ENCODE measurements at regions not wholly inside any gene's neighbourhood (a gene's known extent, or its start where the extent isn't known, plus 50 kb on each side); places are given as distances from the start of the nearest gene placed in this dataset.

DNA sequence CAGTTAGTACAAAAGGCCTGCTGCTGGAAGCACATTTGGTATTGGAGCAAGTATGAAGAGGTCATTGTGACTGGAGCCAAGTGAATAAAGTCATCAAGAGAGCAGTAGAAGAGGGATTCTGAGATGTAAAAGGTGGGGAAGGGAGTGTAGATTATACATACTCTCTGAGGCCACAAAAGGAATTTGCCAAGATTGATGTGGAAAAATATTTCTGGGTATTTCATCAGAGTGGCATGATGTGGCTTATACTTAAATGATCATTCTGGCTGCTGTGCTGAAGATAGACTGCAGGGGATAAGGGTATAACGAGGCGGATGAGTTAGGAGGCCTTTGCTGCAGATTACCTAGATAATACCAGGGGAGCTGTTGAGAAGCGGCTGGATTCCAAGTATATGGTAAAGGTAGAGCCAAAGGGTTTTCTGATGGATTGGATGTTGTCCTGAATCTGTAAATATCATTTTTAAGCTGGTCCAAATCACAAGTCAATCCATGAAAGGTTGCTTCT is 231.8 kb upstream of the AGA start:
- DNase-seq, result no peak
- Mint-ChIP-seq H3K4me1 (ENCODE audit: low read depth in 2 of 2) (no peaks in the 10 kb centered on the region), H3K4me3 (no peak overlapping the region), H3K36me3 (ENCODE audit: insufficient read depth) (no peaks in the 10 kb centered on the region), H3K9me3 (peaks cover 0 to 3% of the 10 kb centered on the region in 2 donors), H3K27me3 (no peaks in the 10 kb centered on the region), H3K27ac (no peak overlapping the region)
- ATAC-seq (replicated peaks), result no peak

DNA sequence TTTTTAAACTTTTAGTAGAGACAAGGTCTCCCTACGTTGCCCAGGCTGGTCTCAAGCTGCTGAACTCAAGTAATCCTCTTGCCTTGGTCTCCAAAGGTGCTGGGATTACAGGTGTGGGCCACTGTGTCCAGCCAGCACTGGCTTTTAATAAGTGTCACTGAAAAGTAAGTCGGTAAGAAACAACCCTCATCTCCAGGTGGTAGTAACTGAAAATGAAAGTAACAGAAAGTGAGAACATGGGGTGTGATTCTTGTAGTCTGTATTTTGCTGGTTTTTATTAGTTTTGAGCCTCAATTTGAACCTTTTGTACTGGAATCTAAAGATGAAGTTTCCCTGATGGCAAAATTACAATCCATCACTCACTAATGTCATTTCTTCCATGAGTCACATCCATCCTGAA is 238.1 kb upstream of the AGA start:
- H3K27ac Mint-ChIP-seq, result no peak overlapping the region
- H3K4me3 Mint-ChIP-seq, result no peak overlapping the region
- H3K9me3 Mint-ChIP-seq, result peaks cover 0 to 3% of the 10 kb centered on the region in 2 donors

DNA sequence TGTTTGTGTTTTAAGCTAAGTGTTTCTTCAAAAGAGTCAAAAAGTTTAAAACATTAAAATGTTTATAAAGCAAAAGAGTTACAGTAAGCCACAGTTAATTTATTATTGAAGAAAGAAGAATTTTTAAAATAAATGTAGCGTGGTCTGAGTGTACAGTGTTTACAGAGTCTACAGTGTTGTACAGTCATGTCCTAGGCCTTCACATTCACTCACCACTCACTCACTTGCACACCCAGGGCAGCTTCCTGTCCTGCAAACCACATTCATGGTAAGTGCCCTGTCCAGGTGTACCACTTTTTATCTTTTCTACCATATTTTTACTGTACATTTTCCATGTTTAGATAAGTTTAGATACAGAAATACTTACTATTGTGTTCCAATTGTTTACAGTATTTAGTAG is 239.7 kb upstream of the AGA start:
- no peak overlapping the region for H3K27ac Mint-ChIP-seq
- no peaks in the 10 kb centered on the region for H3K27me3 Mint-ChIP-seq
- DNase-seq (no peak), ATAC-seq (replicated peaks) (no peak)
- H3K4me1 Mint-ChIP-seq (ENCODE audit: low read depth in 2 of 2), result peaks cover 0 to 4% of the 10 kb centered on the region in 2 donors
- H3K4me3 Mint-ChIP-seq, result no peak overlapping the region
- H3K9me3 Mint-ChIP-seq, result peaks cover 0 to 3% of the 10 kb centered on the region in 2 donors
- no peaks in the 10 kb centered on the region for H3K36me3 Mint-ChIP-seq (ENCODE audit: insufficient read depth)

More for the DNA sequence above, 238.1 kb upstream of the AGA start:
- Mint-ChIP-seq H3K36me3 (ENCODE audit: insufficient read depth) (no peaks in the 10 kb centered on the region), H3K27me3 (no peaks in the 10 kb centered on the region), H3K4me1 (ENCODE audit: low read depth in 2 of 2) (peaks cover 0 to 4% of the 10 kb centered on the region in 2 donors)
- no peak for DNase-seq
- ATAC-seq (replicated peaks), result no peak

DNA sequence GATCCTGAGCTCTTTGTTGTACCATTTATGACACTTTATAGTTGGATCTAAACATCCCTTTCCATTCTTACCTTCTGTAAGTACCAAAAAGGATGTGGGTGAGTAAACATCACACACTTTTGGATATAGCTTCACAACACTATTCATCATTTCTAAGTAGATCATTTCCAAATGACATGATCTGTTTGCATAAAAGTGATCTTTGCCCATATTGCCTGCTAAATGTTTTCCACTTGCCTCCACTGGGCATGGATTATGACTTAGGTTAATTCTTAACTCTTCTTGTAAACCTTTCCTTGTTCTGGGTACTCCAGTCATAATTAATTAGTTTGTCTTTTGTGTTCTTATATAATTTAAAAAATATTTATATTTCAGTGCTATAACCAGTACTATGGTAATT is 244.9 kb upstream of the AGA start:
- no peaks in the 10 kb centered on the region for H3K36me3 Mint-ChIP-seq (ENCODE audit: insufficient read depth)
- no peaks in the 10 kb centered on the region for H3K4me1 Mint-ChIP-seq (ENCODE audit: low read depth in 2 of 2)
- no peaks in the 10 kb centered on the region for H3K9me3 Mint-ChIP-seq
- no peak overlapping the region for H3K27ac Mint-ChIP-seq
- ATAC-seq (replicated peaks), result no peak
- DNase-seq, result no peak
- H3K27me3 Mint-ChIP-seq, result no peaks in the 10 kb centered on the region
- no peak overlapping the region for H3K4me3 Mint-ChIP-seq

DNA sequence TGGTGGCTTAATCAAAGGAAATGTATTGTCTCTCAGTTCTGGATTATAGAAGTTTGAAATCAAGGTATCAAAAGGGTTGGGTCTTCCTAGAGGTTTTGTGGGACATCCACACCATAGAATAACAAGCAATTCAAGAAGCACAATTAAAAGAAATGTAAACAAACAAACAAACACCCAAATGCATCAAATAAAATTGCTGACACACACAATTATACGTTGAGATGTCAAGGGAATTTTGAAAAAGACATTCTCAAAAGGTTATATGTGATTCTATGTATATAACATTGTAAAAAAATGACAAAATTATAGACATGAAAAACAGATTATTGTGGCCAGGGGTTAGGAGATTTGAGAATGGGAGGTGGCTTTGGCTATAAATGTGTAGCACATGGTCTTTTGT is 250.7 kb upstream of the AGA start:
- ATAC-seq (replicated peaks) (no peak), DNase-seq (no peak)
- Mint-ChIP-seq H3K9me3 (no peaks in the 10 kb centered on the region), H3K4me3 (no peak overlapping the region), H3K4me1 (ENCODE audit: low read depth in 2 of 2) (no peaks in the 10 kb centered on the region), H3K27ac (no peak overlapping the region), H3K36me3 (ENCODE audit: insufficient read depth) (no peaks in the 10 kb centered on the region), H3K27me3 (no peaks in the 10 kb centered on the region)

DNA sequence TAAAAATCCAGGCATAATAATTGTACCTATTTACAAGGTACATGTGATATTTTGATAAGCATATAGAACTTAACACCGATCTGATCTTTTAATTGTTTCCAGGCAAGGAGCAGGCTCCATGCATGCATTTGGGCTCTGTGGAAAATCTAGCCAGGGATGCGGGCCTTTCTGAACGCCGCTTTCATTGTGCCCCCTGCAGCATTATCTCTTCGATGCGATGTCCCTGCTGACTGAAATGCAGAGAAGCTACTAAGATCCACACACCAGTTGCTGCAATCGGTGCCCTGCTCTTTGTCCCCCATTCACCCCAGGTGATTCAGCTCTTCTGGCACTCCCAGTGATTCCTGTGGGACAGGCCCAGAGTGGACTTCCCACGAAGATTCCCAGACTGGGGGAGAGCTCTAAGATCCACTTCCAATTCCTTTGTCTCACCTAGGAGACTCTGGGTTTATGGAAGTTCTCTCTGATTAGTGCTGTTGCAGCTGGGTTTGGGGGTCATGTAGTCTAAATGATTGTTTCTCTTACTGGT is 254.3 kb upstream of the AGA start:
- Mint-ChIP-seq H3K4me3 (no peak overlapping the region), H3K36me3 (ENCODE audit: insufficient read depth) (no peaks in the 10 kb centered on the region), H3K27me3 (no peaks in the 10 kb centered on the region), H3K9me3 (no peaks in the 10 kb centered on the region), H3K4me1 (ENCODE audit: low read depth in 2 of 2) (no peaks in the 10 kb centered on the region), H3K27ac (no peak overlapping the region)
- DNase-seq (no peak), ATAC-seq (replicated peaks) (no peak)

DNA sequence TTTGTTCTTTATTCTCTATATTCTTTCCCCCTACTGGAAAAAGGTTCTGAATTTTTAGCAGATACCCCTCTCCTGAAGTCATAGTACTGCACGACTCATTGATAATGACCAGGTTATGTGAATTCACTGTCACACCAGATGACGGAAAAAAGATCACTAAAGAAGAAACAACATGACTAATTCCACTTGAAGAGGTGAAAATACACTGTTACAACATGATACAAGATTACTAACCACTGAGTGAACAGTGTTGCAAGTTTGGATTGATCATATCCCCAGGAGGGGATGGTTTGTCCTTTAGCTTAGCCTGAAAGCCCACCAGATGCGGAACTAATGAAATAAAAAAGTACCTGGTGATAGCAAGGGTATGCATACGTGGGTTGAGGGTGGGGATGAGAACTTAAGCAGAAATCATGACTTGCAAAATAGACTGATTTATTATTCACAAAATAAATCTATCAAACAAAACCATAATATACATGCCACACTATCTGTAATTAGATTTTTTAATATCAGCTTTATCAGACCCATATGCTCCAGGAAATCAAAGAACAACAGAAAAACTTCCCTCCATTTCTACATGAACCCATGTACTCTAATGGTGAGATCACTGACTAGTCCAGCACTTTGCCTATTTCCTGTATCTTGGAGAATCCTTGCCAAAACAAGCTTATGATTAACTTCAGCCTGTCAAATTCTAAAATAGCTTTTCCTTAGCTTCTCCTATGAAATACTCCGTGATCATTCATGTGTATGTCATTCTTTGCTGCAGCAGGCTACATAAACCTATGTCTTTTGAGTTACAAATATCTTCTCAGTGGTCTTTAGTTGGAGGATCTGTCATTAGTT is 257.4 kb upstream of the AGA start:
- DNase-seq, result no peak
- H3K4me1 Mint-ChIP-seq (ENCODE audit: low read depth in 2 of 2), result no peaks in the 10 kb centered on the region

DNA sequence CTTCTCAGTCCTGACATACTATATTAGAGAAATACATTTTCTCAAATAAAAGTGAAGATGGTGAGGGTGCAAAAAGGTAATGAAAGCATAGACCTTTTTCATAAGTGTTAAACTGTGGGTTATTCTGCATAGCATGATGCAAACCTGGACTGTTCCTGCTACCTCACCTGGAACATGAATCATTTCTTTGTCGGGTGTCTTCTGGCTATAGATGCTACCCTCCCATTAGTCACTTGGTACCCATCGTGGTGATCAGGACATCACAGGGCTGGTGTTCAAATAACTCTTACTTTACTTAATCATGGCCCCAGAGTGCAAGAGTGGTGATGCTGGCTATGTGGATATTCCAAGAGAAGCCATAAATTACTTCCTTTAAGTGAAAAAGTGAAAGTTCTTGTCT is 264.7 kb upstream of the AGA start:
- H3K4me1 Mint-ChIP-seq (ENCODE audit: low read depth in 2 of 2), result no peaks in the 10 kb centered on the region
- no peak overlapping the region for H3K4me3 Mint-ChIP-seq
- peaks cover 0 to 2% of the 10 kb centered on the region in 2 donors for H3K9me3 Mint-ChIP-seq
- no peak for DNase-seq
- H3K27ac Mint-ChIP-seq, result no peak overlapping the region
- H3K36me3 Mint-ChIP-seq (ENCODE audit: insufficient read depth), result no peaks in the 10 kb centered on the region
- no peaks in the 10 kb centered on the region for H3K27me3 Mint-ChIP-seq
- no peak for ATAC-seq (replicated peaks)

More for the DNA sequence above, 257.4 kb upstream of the AGA start:
- Mint-ChIP-seq H3K36me3 (ENCODE audit: insufficient read depth) (no peaks in the 10 kb centered on the region), H3K9me3 (peaks cover 0 to 3% of the 10 kb centered on the region in 2 donors), H3K27me3 (no peaks in the 10 kb centered on the region), H3K4me3 (no peak overlapping the region), H3K27ac (no peak overlapping the region)
- ATAC-seq (replicated peaks), result no peak

DNA sequence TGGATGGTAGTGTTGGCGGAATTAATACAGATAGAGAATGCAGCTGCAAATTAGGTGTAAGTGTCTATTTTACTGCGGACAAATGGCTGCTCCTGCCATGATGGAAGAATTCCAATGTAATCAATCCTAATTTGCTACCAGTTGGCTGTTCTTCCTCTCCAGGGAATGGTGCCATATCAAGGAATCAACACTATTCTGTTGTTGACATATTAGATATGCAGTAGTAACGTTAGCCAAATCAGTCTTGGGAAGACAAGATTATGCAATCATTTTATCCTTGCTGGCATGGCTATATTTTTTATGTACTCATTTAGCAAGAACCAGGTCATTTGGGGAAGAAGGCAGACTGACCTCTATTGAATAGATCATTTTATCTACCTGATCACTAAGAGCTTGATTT is 271.2 kb upstream of the AGA start:
- ATAC-seq (replicated peaks) (no peak), DNase-seq (no peak)
- Mint-ChIP-seq H3K4me3 (no peak overlapping the region), H3K27me3 (peaks cover 0 to 9% of the 10 kb centered on the region in 2 donors), H3K27ac (no peak overlapping the region), H3K4me1 (ENCODE audit: low read depth in 2 of 2) (no peaks in the 10 kb centered on the region), H3K36me3 (ENCODE audit: insufficient read depth) (no peaks in the 10 kb centered on the region), H3K9me3 (no peaks in the 10 kb centered on the region)

DNA sequence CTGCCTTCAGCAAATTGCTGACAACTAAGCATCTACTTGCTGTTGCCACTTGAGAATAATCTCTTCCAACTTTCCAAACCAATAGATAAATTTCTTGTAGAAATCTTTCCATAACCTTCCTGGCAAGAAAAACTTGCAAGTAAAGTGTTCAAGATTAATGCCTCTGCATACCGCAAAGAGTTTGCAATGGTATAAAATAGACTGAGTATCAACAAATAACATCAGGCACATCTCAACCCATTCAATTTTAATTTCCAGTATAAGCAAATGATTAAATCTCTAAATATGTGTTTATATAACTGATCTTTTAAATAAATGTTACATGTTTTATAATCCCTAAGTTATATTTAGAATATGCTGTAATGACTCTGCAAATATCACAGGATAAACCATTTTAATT is 275.2 kb upstream of the AGA start:
- Mint-ChIP-seq H3K4me3 (no peak overlapping the region), H3K9me3 (no peaks in the 10 kb centered on the region), H3K27ac (no peak overlapping the region), H3K27me3 (peaks cover 0 to 9% of the 10 kb centered on the region in 2 donors), H3K36me3 (ENCODE audit: insufficient read depth) (no peaks in the 10 kb centered on the region), H3K4me1 (ENCODE audit: low read depth in 2 of 2) (no peaks in the 10 kb centered on the region)
- ATAC-seq (replicated peaks) (no peak), DNase-seq (no peak)

DNA sequence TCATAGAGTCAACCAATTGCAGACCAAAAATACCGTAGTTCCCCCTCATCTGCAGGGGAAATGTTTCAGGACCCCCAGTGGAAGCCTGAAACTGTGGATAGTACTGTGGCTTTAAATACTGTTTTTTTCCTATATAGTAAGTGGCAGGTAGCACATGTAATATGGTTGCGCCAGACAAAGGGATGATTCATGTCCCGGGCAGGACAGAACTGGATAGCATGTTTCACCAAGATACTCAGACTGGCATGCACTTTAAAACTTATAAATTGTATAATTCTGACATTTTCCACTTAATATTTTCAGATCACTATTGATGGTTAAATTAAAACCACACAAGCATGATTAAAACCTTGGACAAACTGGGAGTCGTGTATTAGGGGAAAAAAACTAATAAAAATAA is 276.3 kb upstream of the AGA start:
- Mint-ChIP-seq H3K27me3 (peaks cover 0 to 9% of the 10 kb centered on the region in 2 donors), H3K4me1 (ENCODE audit: low read depth in 2 of 2) (no peaks in the 10 kb centered on the region), H3K27ac (no peak overlapping the region), H3K36me3 (ENCODE audit: insufficient read depth) (no peaks in the 10 kb centered on the region), H3K9me3 (no peaks in the 10 kb centered on the region), H3K4me3 (no peak overlapping the region)
- ATAC-seq (replicated peaks), result no peak
- no peak for DNase-seq

DNA sequence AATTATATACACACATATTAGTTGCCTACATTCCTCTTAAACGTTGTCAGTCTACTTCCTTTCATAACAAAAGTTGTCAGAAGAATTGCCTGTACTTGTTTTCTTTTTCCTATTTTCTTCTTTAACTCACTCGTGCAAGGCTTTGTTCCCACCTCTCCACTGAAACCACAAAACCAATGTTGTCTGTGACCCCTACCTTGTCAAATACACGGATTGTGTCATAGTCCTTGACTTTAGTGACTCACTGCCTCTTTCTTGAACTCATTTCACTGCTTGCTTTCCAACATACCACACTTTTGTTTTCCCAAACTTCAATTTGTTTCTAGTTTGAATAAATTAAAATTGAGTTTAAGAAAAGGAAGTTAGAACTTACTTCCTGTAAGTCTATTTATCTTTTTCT is 283.9 kb upstream of the AGA start:
- DNase-seq, result no peak
- Mint-ChIP-seq H3K4me3 (no peak overlapping the region), H3K27me3 (no peaks in the 10 kb centered on the region), H3K9me3 (no peaks in the 10 kb centered on the region), H3K4me1 (ENCODE audit: low read depth in 2 of 2) (no peaks in the 10 kb centered on the region), H3K36me3 (ENCODE audit: insufficient read depth) (no peaks in the 10 kb centered on the region), H3K27ac (no peak overlapping the region)
- ATAC-seq (replicated peaks), result no peak

DNA sequence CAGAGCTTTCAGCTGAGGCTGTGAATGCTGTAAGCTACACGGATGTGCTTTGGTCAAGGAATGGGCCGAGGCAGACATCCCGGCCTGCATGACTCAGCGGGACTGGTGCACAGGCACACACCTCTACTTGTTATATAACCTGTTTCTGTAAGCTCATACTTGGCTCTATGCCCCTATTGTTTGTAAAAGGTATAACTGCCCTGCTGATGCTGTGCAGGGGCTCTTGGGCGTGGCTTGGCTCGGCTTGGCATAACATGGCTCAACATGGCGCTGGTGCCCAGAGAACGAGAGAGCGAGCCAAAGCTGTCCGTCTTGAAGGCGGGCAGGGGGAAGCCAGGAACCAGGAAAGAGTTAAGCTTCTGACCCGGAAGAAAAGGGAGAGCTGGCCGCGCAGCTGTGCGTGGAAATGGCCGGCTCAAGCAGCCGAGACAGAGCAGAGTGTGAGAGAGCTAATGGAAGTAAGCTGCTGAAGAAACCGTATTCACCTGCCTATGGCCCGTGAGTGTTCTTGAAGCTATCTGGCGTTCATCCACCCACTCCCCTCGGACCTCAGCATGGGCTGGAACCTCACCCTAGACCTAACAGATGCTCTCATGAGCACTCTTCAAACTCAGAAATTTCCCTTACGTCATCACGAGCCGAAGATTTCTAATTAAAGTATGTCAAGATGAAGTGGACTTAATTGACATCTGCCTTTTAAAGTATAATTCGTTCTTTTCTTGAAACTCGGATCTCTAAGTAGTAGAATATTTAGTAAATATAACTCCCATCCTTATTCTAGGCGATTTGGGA is 286.3 kb upstream of the AGA start:
- Mint-ChIP-seq H3K4me3 (no peak overlapping the region), H3K27ac (no peak overlapping the region), H3K9me3 (peaks cover 0 to 1% of the 10 kb centered on the region in 2 donors), H3K4me1 (ENCODE audit: low read depth in 2 of 2) (no peaks in the 10 kb centered on the region), H3K27me3 (no peaks in the 10 kb centered on the region), H3K36me3 (ENCODE audit: insufficient read depth) (no peaks in the 10 kb centered on the region)
- ATAC-seq (replicated peaks), result no peak
- no peak for DNase-seq

All from effector memory CD8-positive, alpha-beta T cell (primary cell).